Colonic mucosa (tissue), 4 donors: ENCODE measurements at regions not wholly inside any gene's neighbourhood (a gene's known extent, or its start where the extent isn't known, plus 50 kb on each side); places are given as distances from the start of the nearest gene placed in this dataset.

Experiments used
- DNase-seq: peaks from one replicate; pipeline ENCODE4 v3.0.0-alpha.2; 2020
- H3K27ac ChIP-seq: fragments of 200-600 bp; one replicate; pipeline ENCODE4 v1.8.0; 2021
- H3K27me3 ChIP-seq: fragments of 200-600 bp; one replicate; pipeline ENCODE4 v1.8.0; 2021
- H3K36me3 ChIP-seq: fragments of 200-600 bp; one replicate; pipeline ENCODE4 v1.8.0; 2021
- H3K4me1 ChIP-seq: fragments of 200-600 bp; one replicate; pipeline ENCODE4 v1.8.0; 2021; ENCODE audit warnings: mild to moderate bottlenecking
- H3K4me3 ChIP-seq: fragments of 200-600 bp; one replicate; pipeline ENCODE4 v1.8.0; 2021
- H3K9ac ChIP-seq, 2 donors: one replicate each; pipeline ENCODE4 v1.7.0; 2013; ENCODE audit warnings: control low read depth in 2 of 2, low read depth in 2 of 2, low read length in 2 of 2
- H3K9me3 ChIP-seq: fragments of 200-600 bp; one replicate; pipeline ENCODE4 v1.8.0; 2021
- CTCF ChIP-seq: fragments of 200-600 bp; IDR thresholded peaks from one replicate; pipeline ENCODE4 v1.8.0; 2022; ENCODE audit warnings: antibody characterized with exemption, mild to moderate bottlenecking
- intact Hi-C: fragments of 100-400 bp; cut with DNase I; formaldehyde crosslinking; loops from one replicate; pipeline ENCODE4 v1.14.1; 2022
- donor health status: healthy.
- donor health status: DM: no; HTN: no; CAD: no.
- donor health status: DM: no; HTN: no; CAD: no.

GRCh38 chr4:10346023-10346422, 111.2 kb downstream of the ZNF518B start:
- Histone ChIP-seq H3K4me1 (no peaks in the 10 kb centered on the region), H3K9ac (no peak overlapping the region), H3K27me3 (no peaks in the 10 kb centered on the region), H3K9me3 (no peaks in the 10 kb centered on the region), H3K36me3 (no peaks in the 10 kb centered on the region), H3K27ac (no peak overlapping the region), H3K4me3 (no peak overlapping the region)
- intact Hi-C loops, result no loop called here
- TF ChIP-seq CTCF, result no peak
- DNase-seq, result no peak

- H3K36me3 ChIP-seq, result no peaks in the 10 kb centered on the region
- no peaks in the 10 kb centered on the region for H3K9me3 ChIP-seq
- no peak for TF ChIP-seq CTCF
- no peak for DNase-seq
- H3K4me3 ChIP-seq, result no peak overlapping the region
- no peak overlapping the region for H3K27ac ChIP-seq
- no peaks in the 10 kb centered on the region for H3K27me3 ChIP-seq
- intact Hi-C loops, result no loop called here
- no peaks in the 10 kb centered on the region for H3K4me1 ChIP-seq
- no peak overlapping the region for H3K9ac ChIP-seq
Observed at GRCh38 chr4:10345381-10345784, 111.8 kb downstream of the ZNF518B start.

- no peak for TF ChIP-seq CTCF
- Histone ChIP-seq H3K27me3 (no peaks in the 10 kb centered on the region), H3K4me1 (no peaks in the 10 kb centered on the region), H3K9ac (no peak overlapping the region), H3K4me3 (no peak overlapping the region), H3K36me3 (no peaks in the 10 kb centered on the region), H3K9me3 (no peaks in the 10 kb centered on the region), H3K27ac (no peak overlapping the region)
- DNase-seq, result no peak
- intact Hi-C loops, result no loop called here
Observed at GRCh38 chr4:10344824-10345223, 112.4 kb downstream of the ZNF518B start.

- intact Hi-C loops, result no loop called here
- Histone ChIP-seq H3K27ac (no peak overlapping the region), H3K27me3 (no peaks in the 10 kb centered on the region), H3K4me3 (no peak overlapping the region), H3K4me1 (no peaks in the 10 kb centered on the region), H3K9me3 (no peaks in the 10 kb centered on the region), H3K9ac (no peak overlapping the region), H3K36me3 (no peaks in the 10 kb centered on the region)
- TF ChIP-seq CTCF, result no peak
- no peak for DNase-seq
Observed at GRCh38 chr4:10343656-10344055, 113.6 kb downstream of the ZNF518B start.

- Histone ChIP-seq H3K9me3 (no peaks in the 10 kb centered on the region), H3K4me3 (no peak overlapping the region), H3K27me3 (no peaks in the 10 kb centered on the region), H3K36me3 (no peaks in the 10 kb centered on the region), H3K4me1 (no peaks in the 10 kb centered on the region), H3K9ac (no peak overlapping the region), H3K27ac (no peak overlapping the region)
- TF ChIP-seq CTCF, result no peak
- DNase-seq, result no peak
- intact Hi-C loops, result no loop called here
Observed at GRCh38 chr4:10342866-10343265, 114.4 kb downstream of the ZNF518B start.

GRCh38 chr4:10336471-10336870, 120.8 kb downstream of the ZNF518B start:
- Histone ChIP-seq H3K36me3 (no peaks in the 10 kb centered on the region), H3K9ac (no peak overlapping the region), H3K27me3 (no peaks in the 10 kb centered on the region), H3K4me3 (no peak overlapping the region), H3K27ac (no peak overlapping the region), H3K4me1 (no peaks in the 10 kb centered on the region), H3K9me3 (no peaks in the 10 kb centered on the region)
- TF ChIP-seq CTCF, result no peak
- intact Hi-C loops, result no loop called here
- DNase-seq, result no peak
